ENCODE measurements at regions not wholly inside any gene's neighbourhood (a gene's known extent, or its start where the extent isn't known, plus 50 kb on each side); places are given as distances from the start of the nearest gene placed in this dataset.

DNA sequence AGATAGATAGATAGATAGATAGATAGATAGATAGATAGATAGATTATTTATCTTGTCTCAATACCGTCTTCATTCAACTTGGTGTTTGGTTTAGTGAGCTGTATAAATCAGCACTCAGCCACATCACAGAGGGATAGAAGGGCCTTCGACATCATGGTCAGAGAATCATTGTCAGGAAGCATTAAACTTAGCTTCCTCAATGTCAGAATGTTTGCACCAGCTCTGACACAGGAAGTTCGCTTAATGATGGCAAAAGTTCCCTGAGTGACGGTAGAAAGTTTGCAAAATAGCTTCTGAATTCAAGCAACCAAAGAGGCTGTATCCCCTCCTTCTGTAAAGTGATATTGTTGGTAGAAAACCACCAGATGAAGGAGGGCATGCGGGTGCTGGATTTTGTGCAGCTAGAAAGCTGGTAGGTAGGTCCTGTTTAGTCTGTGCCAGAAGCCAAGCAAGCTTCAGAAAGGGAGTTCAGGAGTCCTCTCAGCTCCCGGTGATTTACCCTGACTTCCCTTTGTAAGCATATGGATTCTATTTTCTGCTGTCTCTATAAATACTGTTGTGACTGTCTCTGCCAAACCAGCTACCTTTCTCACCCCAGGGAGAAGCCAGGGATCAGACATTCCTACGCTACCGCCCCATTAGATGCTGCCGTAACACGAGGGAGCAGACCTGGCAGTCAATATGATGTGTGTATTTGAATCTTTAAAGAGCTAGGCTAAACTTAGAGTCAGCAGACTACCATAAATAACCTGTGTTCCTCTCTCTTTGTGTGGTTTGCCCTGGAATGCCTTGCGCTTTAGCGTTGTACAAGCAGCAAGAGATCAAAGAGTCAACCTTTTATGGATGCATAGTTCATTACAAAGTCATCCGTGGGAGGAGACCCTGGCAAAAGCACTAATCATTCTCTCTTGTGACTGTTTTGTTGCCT lies 200.5 kb upstream of the KIAA1217 start:
- TF ChIP-seq EZH2 (IDR thresholded peaks at IDR 0.05; ENCODE audit: insufficient read depth, poor library complexity, severe bottlenecking), result no peak
- TF ChIP-seq EZH2phosphoT487 (IDR thresholded peaks at IDR 0.05; ENCODE audit: insufficient read depth, low read depth), result no peak
- H2AFZ ChIP-seq, result no peak overlapping the region

DNA sequence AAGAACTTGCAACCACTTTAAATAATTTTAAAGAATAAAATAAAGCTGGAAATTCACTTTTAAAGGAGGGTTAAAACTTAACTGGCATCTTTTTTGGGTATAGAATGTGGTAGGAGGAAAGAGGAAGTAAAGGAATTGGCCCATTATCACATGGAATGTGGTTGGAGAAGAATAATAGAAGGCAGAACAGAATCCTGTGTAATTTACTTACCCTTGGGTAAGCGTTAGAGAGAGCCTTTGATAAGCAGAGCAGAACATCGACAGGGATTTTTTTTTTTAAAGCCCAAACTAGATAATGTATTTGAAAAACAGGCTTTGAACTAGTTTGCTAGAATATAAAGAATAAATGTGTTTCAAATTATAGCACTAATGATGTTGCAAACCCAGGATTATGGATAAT lies 199.8 kb upstream of the KIAA1217 start:
- H3K4me2 ChIP-seq (ENCODE audit: unreplicated experiment), result peak overlapping the region; percentile 46

More for the DNA sequence above, 200.5 kb upstream of the KIAA1217 start:
- no peaks in the 10 kb centered on the region for H3K79me2 ChIP-seq (ENCODE audit: insufficient read depth)
- 43 to 45% methylated on average over 13 of the region's 13 CpGs for WGBS, 2 experiments (ENCODE audit: low coverage in 1 of 2, low lambda C conversion rate in 2 of 2, missing lambda C conversion rate in 2 of 2)
- no peaks in the 10 kb centered on the region for H3K9me3 ChIP-seq (ENCODE audit: low read depth)
- in situ Hi-C loops (cut with MboI), result no loop called here
- no peaks in the 10 kb centered on the region for H4K20me1 ChIP-seq (ENCODE audit: insufficient read depth)
- 0 out of 2 replicates have a peak, but pooled peaks cover 4% of the 10 kb centered on the region for H3K27me3 ChIP-seq (replicated peaks; ENCODE audit: insufficient read depth)
- H3K9me2 ChIP-seq (ENCODE audit: insufficient read depth), result 0 out of 2 replicates have a peak, but pooled peaks cover 5% of the 10 kb centered on the region
- no peaks in the 10 kb centered on the region for H3F3A ChIP-seq (ENCODE audit: insufficient read depth)
- peak overlapping the region; percentile 46 for H3K4me2 ChIP-seq (ENCODE audit: unreplicated experiment)
- no peak overlapping the region for H3K9ac ChIP-seq
- no peak overlapping the region for H3K4me3 ChIP-seq
- peak; percentile 52 for DNase-seq
- no peak overlapping the region for H3K27ac ChIP-seq
- H3K4me1 ChIP-seq (ENCODE audit: insufficient read depth), result peaks cover 10% of the 10 kb centered on the region; the same call in 1 of the 2 replicates
- H3K36me3 ChIP-seq (ENCODE audit: low read depth), result no peaks in the 10 kb centered on the region

DNA sequence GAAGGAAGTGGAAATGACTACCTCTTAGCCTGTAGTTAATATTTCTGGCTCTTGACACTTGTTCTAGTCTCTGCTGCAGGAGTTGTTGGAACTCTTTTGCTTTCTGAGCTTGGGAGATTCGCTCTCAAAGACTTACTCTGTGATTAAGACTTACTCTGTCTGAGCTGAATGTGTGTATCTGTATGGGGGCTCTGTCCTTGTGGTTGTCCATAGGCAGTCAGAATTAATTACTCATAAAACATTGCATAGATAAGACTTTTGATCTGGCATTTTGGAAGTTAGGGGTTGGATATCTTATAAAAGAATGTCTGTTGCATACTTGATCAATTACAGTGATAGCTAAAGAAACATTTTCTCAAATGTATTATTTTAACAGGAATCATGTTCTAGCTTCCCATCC lies 199.2 kb upstream of the KIAA1217 start:
- H4K20me1 ChIP-seq (ENCODE audit: insufficient read depth), result no peaks in the 10 kb centered on the region
- H3K27me3 ChIP-seq (replicated peaks; ENCODE audit: insufficient read depth), result 0 out of 2 replicates have a peak, but pooled peaks cover 4% of the 10 kb centered on the region
- no peaks in the 10 kb centered on the region for H3K9me3 ChIP-seq (ENCODE audit: low read depth)
- H3K27ac ChIP-seq, result no peak overlapping the region
- no peak overlapping the region for H2AFZ ChIP-seq
- no peak for TF ChIP-seq EZH2phosphoT487 (IDR thresholded peaks at IDR 0.05; ENCODE audit: insufficient read depth, low read depth)
- no peak for TF ChIP-seq EZH2 (IDR thresholded peaks at IDR 0.05; ENCODE audit: insufficient read depth, poor library complexity, severe bottlenecking)
- no peak overlapping the region for H3K9ac ChIP-seq
- no peaks in the 10 kb centered on the region for H3K36me3 ChIP-seq (ENCODE audit: low read depth)
- no peak overlapping the region for H3K4me3 ChIP-seq
- H3K9me2 ChIP-seq (ENCODE audit: insufficient read depth), result 0 out of 2 replicates have a peak, but pooled peaks cover 5% of the 10 kb centered on the region
- DNase-seq, result no peak
- no peaks in the 10 kb centered on the region for H3K79me2 ChIP-seq (ENCODE audit: insufficient read depth)
- H3K4me1 ChIP-seq (ENCODE audit: insufficient read depth), result peaks cover 10% of the 10 kb centered on the region; the same call in 1 of the 2 replicates
- WGBS, 2 experiments (ENCODE audit: low coverage in 1 of 2, low lambda C conversion rate in 2 of 2, missing lambda C conversion rate in 2 of 2), result 67 to 68% methylated on average over 1 of the region's 1 CpG
- in situ Hi-C loops (cut with MboI), result no loop called here
- no peaks in the 10 kb centered on the region for H3F3A ChIP-seq (ENCODE audit: insufficient read depth)
- no peak overlapping the region for H3K4me2 ChIP-seq (ENCODE audit: unreplicated experiment)

More for the DNA sequence above, 199.8 kb upstream of the KIAA1217 start:
- WGBS, 2 experiments (ENCODE audit: low coverage in 1 of 2, low lambda C conversion rate in 2 of 2, missing lambda C conversion rate in 2 of 2), result 29 to 30% methylated on average over 2 of the region's 2 CpGs
- Histone ChIP-seq H4K20me1 (ENCODE audit: insufficient read depth) (no peaks in the 10 kb centered on the region), H3K9ac (no peak overlapping the region), H3K79me2 (ENCODE audit: insufficient read depth) (no peaks in the 10 kb centered on the region), H3K9me3 (ENCODE audit: low read depth) (no peaks in the 10 kb centered on the region), H3K9me2 (ENCODE audit: insufficient read depth) (0 out of 2 replicates have a peak, but pooled peaks cover 5% of the 10 kb centered on the region), H3K27me3 (replicated peaks; ENCODE audit: insufficient read depth) (0 out of 2 replicates have a peak, but pooled peaks cover 4% of the 10 kb centered on the region), H3F3A (ENCODE audit: insufficient read depth) (no peaks in the 10 kb centered on the region), H3K36me3 (ENCODE audit: low read depth) (no peaks in the 10 kb centered on the region), H3K27ac (no peak overlapping the region), H2AFZ (no peak overlapping the region), H3K4me1 (ENCODE audit: insufficient read depth) (peaks cover 10% of the 10 kb centered on the region; the same call in 1 of the 2 replicates), H3K4me3 (no peak overlapping the region)
- in situ Hi-C loops (cut with MboI), result no loop called here
- no peak for DNase-seq
- TF ChIP-seq EZH2 (IDR thresholded peaks at IDR 0.05; ENCODE audit: insufficient read depth, poor library complexity, severe bottlenecking), result no peak
- TF ChIP-seq EZH2phosphoT487 (IDR thresholded peaks at IDR 0.05; ENCODE audit: insufficient read depth, low read depth), result no peak

DNA sequence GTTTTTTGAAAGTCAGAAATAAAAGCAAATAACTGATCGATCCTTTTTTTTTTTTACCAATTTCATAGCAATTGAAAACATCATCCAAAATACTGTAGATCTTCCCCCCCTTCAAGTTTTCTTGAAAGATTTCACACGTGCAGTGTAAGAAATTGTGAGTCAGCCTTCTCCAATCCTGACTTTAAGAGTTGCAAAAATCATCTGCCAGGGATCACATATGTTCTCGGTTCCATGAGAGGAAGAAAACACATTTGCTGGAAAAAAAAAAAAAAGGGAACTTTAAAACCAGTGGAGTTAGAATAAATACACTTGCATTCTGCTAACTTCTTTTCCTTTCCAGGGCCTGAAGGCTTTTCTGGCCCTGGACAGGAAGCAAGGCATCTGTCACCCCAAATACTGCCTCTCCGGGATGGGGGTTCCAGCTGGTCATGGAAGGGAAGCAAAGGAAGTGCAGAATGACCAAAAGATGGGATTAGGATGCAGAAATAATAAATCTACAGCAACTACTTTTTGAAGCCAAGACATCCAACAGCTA lies 198.4 kb upstream of the KIAA1217 start:
- Histone ChIP-seq H3K4me3 (no peak overlapping the region), H3K4me1 (ENCODE audit: insufficient read depth) (peaks cover 10% of the 10 kb centered on the region; the same call in 1 of the 2 replicates), H3K27me3 (replicated peaks; ENCODE audit: insufficient read depth) (0 out of 2 replicates have a peak, but pooled peaks cover under 1% of the 10 kb centered on the region), H2AFZ (no peak overlapping the region), H3K4me2 (ENCODE audit: unreplicated experiment) (no peak overlapping the region), H3F3A (ENCODE audit: insufficient read depth) (no peaks in the 10 kb centered on the region), H3K9me3 (ENCODE audit: low read depth) (no peaks in the 10 kb centered on the region), H3K9me2 (ENCODE audit: insufficient read depth) (0 out of 2 replicates have a peak, but pooled peaks cover 5% of the 10 kb centered on the region), H3K9ac (no peak overlapping the region), H3K27ac (no peak overlapping the region), H3K79me2 (ENCODE audit: insufficient read depth) (no peaks in the 10 kb centered on the region), H4K20me1 (ENCODE audit: insufficient read depth) (no peaks in the 10 kb centered on the region), H3K36me3 (ENCODE audit: low read depth) (no peaks in the 10 kb centered on the region)
- in situ Hi-C loops (cut with MboI), result no loop called here
- no peak for TF ChIP-seq EZH2phosphoT487 (IDR thresholded peaks at IDR 0.05; ENCODE audit: insufficient read depth, low read depth)
- no peak for TF ChIP-seq EZH2 (IDR thresholded peaks at IDR 0.05; ENCODE audit: insufficient read depth, poor library complexity, severe bottlenecking)
- 21 to 27% methylated on average over 4 of the region's 4 CpGs for WGBS, 2 experiments (ENCODE audit: low coverage in 1 of 2, low lambda C conversion rate in 2 of 2, missing lambda C conversion rate in 2 of 2)
- no peak for DNase-seq

All from GM23248 (cell line).